SK-N-SH treated with all-trans-retinoic acid at 6 μM for 48 hours (cell line): ENCODE measurements at regions not wholly inside any gene's neighbourhood (a gene's known extent, or its start where the extent isn't known, plus 50 kb on each side); places are given as distances from the start of the nearest gene placed in this dataset.

Experiments used
- CSDC2 ChIP-seq: fragments of 250-450 bp; sonication (Bioruptor Pico); IDR thresholded peaks from 2 replicates; pipeline ENCODE4 v1.5.0; 2020; ENCODE audit warnings: mild to moderate bottlenecking, moderate library complexity
- CSRNP3 ChIP-seq: fragments of 250-450 bp; sonication (Bioruptor Pico); IDR thresholded peaks from 2 replicates; pipeline ENCODE4 v1.5.1; 2021; ENCODE audit warnings: mild to moderate bottlenecking, moderate library complexity
- GLIS3 ChIP-seq: fragments of 250-450 bp; sonication (Bioruptor Pico); IDR thresholded peaks from 2 replicates; pipeline ENCODE4 v1.5.0; 2020; ENCODE audit warnings: mild to moderate bottlenecking, moderate library complexity
- POU6F1 ChIP-seq: fragments of 250-450 bp; sonication (Bioruptor Pico); IDR thresholded peaks from 2 replicates; pipeline ENCODE4 v1.8.0; 2021; ENCODE audit warnings: low read depth, mild to moderate bottlenecking, moderate library complexity, borderline replicate concordance
- PPARA ChIP-seq: fragments of 250-450 bp; sonication (Bioruptor Pico); IDR thresholded peaks from 2 replicates; pipeline ENCODE4 v1.5.0; 2020; ENCODE audit warnings: mild to moderate bottlenecking, borderline replicate concordance
- ZC3H10 ChIP-seq: fragments of 250-450 bp; sonication (Bioruptor Pico); IDR thresholded peaks from 2 replicates; pipeline ENCODE4 v1.5.1; 2021; ENCODE audit warnings: mild to moderate bottlenecking, moderate library complexity
- ZFP30 ChIP-seq: fragments of 450-650 bp; formaldehyde crosslinking; IDR thresholded peaks from 2 replicates; pipeline ENCODE4 v1.5.0; 2022; ENCODE audit warnings: mild to moderate bottlenecking, moderate library complexity

GRCh38 chr12:77210724-77211123, 145.4 kb upstream of the E2F7 start:
- TF ChIP-seq CSRNP3 (CRISPR knock-in tag) (no peak), POU6F1 (no peak), ZC3H10 (no peak), CSDC2 (CRISPR knock-in tag) (no peak), GLIS3 (CRISPR knock-in tag) (no peak), ZFP30 (CRISPR knock-in tag) (no peak), PPARA (CRISPR knock-in tag) (no peak)
